HG03439 (cell line): ENCODE measurements at regions not wholly inside any gene's neighbourhood (a gene's known extent, or its start where the extent isn't known, plus 50 kb on each side); places are given as distances from the start of the nearest gene placed in this dataset.

ENCODE experiments used
- ATAC-seq: cut with Tn5 transposase; IDR thresholded peaks from one replicate; pipeline ENCODE4 v1.9.1; 2021; ENCODE audit warnings: mild to moderate bottlenecking, moderate library complexity; ENCODE audit not compliant: unreplicated experiment

- no peak for ATAC-seq
Observed at GRCh38 chr14:51145246-51145645, 50.3 kb upstream of the TRIM9 start.

- no peak for ATAC-seq
Observed at GRCh38 chr14:51147183-51147582, 52.3 kb upstream of the TRIM9 start.

DNA sequence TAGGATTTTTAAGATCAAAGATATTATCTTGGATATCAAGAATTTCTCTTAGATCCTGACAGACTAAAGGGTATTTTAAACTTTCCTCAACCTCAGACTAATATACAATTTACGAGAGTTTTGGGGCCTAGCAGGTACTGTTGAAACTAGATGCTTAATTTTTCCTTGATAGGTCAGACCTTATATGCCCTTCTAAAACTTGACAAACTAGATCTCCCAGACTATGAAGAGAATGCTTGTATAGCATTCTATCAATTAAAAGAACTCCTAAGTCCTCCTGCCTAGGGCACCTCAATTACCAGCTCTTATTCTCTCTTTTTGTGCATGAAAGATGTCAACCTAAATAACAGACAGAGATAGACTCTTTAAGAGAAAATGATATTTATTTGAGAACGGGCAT is 60.4 kb upstream of the TRIM9 start:
- ATAC-seq: no peak

GRCh38 chr14:51157012-51157411 is 62.1 kb upstream of the TRIM9 start:
- ATAC-seq: no peak

- no peak for ATAC-seq
Observed at GRCh38 chr14:51160871-51161270, 66.0 kb upstream of the TRIM9 start.

DNA sequence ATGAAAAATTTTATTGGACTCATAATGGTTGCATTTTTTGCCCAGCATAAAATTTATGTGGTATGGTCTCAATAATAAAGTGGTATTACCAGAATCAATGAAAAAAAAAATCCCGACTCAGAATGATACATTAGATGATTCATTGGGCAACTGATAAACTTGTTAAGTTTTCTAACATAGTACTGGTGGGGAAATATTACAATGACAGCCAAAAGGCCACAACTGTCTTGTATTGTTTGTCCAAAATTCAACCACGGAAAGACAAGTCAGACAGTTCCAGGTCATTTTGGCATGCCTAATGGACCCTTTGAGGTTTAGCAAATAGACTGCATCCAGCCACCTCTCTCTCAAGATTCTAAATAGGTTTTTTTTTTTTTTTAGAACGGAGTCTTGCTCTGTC is 70.5 kb upstream of the TRIM9 start:
- ATAC-seq: no peak

DNA sequence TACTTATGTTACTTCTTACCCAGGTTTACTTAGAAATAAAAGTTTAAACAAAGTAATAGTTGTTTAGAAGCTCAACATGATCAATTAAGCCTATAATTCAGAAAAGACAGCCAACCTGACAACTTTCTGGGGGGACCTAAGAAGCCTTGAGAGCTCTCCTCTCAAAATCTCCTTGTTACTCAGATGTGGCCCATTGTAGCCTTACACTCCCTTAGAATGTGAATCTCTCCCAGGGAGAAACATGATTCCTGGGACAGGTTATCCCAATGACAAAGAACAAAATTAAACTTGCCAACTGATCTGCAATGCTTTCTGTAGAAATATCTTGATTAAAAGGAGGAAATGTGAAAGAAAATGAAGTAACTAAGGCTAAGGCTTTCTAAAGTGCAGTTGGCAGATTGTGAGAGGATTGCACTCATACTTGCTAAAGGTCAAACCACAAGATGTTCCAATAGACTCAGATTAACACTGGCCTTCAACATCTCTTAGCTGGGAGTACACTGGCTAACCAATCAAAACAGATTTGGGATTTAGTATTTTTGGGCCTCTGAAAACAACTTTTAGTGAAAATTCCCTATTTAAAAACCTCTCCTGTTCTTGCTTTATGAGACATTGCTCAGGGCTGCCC is 72.3 kb upstream of the TMX1 start:
- no peak for ATAC-seq

GRCh38 chr14:51168215-51168613 is 71.8 kb upstream of the TMX1 start:
- no peak for ATAC-seq

DNA sequence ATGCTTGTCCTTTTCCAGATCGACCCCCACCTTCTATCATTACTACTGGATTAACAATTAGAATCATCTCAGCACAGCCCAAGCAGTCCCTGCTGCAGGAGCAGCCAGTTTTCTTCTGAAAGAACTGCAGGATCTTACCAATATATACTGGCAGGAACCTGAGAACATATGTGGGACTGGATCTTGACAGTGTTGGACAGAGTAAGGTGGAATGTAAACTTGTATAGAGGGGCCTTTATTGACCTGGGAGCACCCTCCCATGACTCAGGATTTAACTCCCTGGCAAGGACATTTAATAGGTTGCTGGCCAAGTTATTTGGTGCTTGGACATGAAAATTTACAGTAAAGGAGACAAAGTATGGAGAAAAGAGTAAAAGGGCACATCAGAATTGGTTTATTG is 66.2 kb upstream of the TMX1 start:
- ATAC-seq: no peak

DNA sequence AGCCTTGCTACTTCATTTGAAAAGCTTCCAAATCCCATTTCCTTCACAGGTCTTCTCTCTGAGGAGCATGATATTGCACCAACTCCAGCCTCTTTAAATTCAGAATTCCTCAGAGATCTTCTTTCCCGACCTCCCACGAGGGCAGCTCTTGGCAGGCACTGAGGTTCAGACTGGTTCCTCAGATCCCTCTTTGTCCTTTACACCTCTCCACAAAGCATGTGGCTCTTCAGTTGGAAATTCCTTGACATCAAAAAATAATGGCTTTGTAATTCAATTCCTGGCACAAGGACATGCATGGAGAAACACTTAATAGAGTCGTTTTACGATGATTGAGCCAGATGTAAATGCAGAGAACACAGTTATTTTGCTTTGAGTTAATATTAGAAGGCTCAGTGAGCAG is 63.2 kb upstream of the TMX1 start:
- ATAC-seq: no peak

DNA sequence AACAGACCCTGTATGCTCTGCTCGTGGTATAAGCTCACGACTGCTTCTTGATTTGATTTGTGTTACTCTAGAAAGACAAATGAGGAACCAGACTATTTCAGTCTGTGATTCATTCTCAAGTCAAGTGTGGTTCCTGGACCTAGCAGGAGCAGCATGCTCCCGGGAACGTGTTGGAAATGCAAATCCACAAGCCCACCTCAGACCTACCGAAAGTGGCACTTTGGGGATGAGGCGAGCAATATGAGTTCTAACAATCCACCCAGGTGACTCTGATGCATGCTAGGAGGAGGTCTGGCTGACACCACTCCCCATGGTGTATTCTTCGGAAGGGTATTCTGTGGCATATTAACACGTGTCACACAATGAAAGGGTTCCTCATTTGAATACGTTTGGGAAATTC is 59.5 kb upstream of the TMX1 start:
- ATAC-seq: no peak

- ATAC-seq: no peak
Observed at GRCh38 chr14:51182131-51182565, 57.9 kb upstream of the TMX1 start.

GRCh38 chr14:51185180-51185579 is 54.9 kb upstream of the TMX1 start:
- no peak for ATAC-seq

DNA sequence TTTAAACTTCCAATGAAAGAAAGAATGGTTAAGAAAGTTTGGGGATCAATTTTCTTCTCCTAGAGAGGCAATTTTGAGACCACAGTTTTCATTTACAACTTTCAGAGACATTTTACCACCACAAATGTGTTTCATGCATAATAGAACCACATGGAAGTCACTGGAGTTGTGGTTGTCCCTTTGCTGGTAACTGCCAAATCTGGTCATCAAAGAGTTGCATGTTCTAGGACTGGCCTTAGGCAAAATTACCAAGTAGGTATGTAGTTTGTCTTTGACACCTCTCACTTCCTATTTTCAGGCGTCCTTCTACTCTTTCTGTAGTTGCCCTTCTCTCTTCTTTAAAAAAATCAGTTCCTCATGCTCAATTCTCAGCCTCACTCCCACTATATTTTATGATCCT is 54.3 kb upstream of the TMX1 start:
- peak; percentile 54 for ATAC-seq

GRCh38 chr14:51188566-51189185 is 51.4 kb upstream of the TMX1 start:
- no peak for ATAC-seq

DNA sequence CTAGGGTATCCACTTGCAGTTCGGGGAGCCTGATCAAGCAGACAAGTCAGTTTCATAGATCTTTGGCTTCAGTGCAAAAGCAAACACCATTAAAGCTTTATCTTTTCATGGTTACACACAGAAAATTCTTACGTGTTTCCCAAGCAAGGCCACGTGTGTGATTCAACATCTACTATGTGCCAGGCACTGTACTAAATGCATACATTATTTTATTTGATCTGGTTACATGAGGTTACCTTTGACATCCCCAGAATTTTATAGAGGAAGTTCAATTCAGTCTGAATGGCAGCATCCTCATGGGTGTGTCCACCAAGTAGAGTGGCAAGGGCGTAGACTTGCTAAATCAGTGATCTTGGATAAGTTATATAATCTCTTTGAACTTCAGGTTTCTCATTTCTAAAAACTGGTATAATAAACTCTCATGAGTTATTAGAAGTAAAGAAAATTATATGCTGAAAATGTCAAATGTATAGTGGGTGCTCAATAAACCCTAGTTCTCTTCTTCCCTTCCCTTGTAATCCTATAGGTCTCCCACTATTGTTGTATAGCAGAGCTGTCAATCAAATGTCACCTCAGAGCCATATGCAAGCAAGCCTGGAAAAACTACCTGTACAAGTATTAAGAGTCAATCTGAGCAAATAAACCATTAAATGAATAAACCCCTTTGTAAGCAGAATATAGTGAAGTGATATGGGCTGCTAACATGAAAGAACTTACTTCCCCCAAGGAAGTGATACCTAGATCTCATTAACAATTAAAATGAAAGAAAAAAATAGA is 50.3 kb upstream of the TMX1 start:
- no peak for ATAC-seq
